Stimulated activated CD4-positive, alpha-beta T cell treated with anti-CD3 and anti-CD28 coated beads, Interleukin-15, amount 100 ng/mL, for 48 hours (primary cell): ENCODE measurements at regions not wholly inside any gene's neighbourhood (a gene's known extent, or its start where the extent isn't known, plus 50 kb on each side); places are given as distances from the start of the nearest gene placed in this dataset.

Source experiments
- DNase-seq, 2 donors: peaks; one replicate each; pipeline ENCODE4 v3.0.0-alpha.2; 2020; ENCODE audit warnings: low read depth in 2 of 2

- no peak for DNase-seq
These were observed 161.5 kb downstream of the DLEU7 start for GRCh38 chr13:50682002-50682401.

- DNase-seq, result no peak
These were observed 160.5 kb downstream of the DLEU7 start for GRCh38 chr13:50682966-50683365.

DNA sequence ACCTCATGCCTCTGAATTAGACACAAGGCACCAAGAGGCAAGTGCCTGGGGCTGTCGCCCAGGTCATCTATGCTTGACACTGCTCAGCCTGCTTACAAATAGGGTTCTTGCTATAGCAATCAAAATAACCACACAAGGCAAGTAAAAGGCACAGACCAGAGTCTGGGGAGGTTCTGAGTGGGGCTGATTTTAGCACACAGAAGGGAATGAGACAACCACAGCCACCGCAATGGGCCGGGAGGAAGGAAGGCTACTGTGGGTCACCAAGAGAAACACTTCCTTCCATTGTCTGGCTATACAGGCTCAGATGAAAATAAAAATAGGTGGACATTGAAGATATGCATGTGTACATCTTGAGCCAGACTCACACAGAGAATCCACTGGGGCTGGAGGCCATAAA is 159.1 kb downstream of the DLEU7 start:
- no peak for DNase-seq

- DNase-seq, result no peak
These were observed 158.0 kb downstream of the DLEU7 start for GRCh38 chr13:50685491-50685890.

DNA sequence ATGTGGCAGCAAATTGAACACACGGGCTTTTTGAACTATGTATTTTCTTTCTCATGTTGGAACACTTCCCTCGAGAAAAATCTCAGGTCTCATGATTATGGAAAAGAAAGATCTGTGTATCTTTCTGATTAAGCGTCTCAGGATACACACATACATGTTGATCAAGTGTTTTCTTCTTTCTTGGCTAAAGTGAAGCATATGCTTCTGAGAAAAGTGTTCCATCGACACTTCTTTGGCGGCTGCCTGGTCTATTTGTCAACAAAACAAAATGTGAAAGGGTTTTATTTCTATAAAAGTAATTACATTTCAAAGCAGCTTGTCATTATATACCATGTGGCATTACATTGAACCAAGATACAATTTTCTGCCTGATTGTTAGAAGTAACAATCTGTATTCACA is 157.5 kb downstream of the DLEU7 start:
- DNase-seq, result no peak

GRCh38 chr13:50686551-50686950 is 156.9 kb downstream of the DLEU7 start:
- DNase-seq, result no peak

GRCh38 chr13:50687545-50687944 is 155.9 kb downstream of the DLEU7 start:
- DNase-seq, result no peak

- no peak for DNase-seq
These were observed 153.5 kb downstream of the DLEU7 start for GRCh38 chr13:50690006-50690405.

GRCh38 chr13:50691176-50691680 is 152.3 kb downstream of the DLEU7 start:
- no peak for DNase-seq

GRCh38 chr13:50691681-50692263 is 151.7 kb downstream of the DLEU7 start:
- no peak for DNase-seq

DNA sequence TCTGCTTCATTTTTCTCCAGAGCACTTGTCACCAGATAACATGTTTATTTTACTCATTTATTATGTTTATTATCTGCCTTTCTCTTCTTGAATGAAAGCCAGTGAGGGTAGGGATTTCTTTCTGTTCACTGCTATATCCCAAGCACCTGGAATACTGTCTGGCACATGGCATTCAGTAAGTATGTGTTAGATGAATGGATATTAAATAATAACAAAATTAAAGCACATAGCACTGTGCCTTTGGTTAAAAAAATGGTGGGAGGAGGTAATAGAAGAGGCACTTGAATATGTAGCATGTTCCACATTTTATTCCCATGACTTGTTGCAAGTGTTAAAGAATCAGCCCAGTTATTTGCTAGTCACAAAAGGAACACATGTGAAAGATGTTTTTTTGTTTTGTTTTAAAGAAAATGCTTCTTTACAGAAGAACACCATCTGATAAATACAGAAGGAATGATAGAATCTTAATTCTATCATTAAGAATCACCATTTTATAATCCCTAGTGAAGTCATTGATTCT is 151.0 kb downstream of the DLEU7 start:
- DNase-seq, result no peak

- no peak for DNase-seq
These were observed 149.8 kb downstream of the DLEU7 start for GRCh38 chr13:50693727-50694126.

- DNase-seq, result no peak
These were observed 145.5 kb downstream of the DLEU7 start for GRCh38 chr13:50697746-50698539.

DNA sequence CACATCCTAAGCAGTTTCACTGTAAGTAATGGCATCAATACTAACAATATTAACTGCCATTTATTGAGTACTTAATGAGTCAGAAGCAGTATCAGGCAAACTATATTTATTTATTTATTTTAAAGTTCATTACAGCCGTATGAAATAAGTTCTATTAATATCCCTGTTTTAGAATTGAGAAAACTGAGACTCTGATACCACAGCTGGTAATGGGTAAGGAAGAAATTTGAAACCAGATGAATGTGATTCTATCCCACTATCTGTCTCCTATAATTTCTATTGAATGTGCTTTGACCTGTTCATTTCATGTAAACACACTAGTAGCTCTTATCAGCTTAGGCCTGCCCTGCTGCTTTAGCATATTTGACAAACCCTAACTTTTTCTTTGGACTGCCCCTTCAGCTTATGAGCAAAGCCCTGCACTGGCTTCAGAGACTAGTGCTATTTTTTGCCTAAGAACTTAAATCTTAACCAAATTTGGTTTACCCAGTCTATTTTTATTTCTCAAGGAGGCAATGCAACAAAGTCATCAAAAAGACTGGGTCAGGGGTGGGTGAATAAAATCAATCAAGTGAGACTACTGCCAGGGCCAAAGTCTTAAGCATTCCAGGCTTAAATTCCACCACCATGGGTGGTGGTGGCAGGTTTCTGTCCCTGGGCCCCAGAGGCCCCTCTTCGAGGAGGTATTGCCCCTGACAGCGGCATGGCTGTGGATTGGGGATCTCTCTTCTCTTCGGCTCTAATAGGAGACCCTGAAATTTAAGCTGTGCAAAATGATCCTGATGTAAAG is 143.4 kb downstream of the DLEU7 start:
- DNase-seq, result no peak

- DNase-seq, result no peak
These were observed 142.7 kb downstream of the DLEU7 start for GRCh38 chr13:50700664-50701305.

DNA sequence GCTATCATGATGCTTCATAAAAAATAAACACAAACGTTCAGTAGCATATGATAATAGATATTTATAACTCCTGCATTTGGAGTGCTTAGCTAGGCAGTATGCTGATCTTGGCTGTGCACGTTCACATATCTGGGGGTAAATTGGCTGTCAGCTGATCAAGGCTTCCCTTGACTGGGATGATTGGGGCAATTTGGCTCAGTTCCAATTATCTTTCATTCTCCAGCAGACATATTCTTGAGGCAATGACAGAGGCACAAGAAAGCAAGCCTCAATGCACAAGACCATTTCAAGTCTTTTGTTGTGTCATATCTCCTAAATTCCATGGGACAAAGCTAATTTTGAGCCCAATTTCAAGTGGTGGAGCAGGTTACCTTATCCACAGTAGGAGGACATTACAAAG is 142.0 kb downstream of the DLEU7 start:
- no peak for DNase-seq

DNA sequence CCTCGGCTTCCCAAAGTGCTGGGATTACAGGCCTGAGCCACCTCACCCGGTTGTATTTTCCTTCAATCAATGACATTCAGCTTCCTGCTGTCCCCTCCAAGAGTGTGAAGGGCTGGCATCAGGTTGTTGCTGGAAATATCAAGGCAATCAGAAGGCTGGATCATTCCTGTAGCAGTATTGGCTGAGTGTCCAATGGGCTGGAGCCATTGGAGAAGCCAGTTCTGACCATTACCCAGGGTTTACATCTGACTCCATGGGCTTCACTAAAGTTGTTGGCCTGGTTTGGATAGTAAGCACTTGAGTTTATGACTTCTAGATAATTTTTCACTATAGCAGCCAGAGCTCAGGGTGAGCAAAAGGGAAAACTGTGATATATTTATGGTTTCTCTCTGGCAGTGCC is 137.0 kb downstream of the DLEU7 start:
- no peak for DNase-seq

GRCh38 chr13:50707628-50708027 is 135.9 kb downstream of the DLEU7 start:
- no peak for DNase-seq

DNA sequence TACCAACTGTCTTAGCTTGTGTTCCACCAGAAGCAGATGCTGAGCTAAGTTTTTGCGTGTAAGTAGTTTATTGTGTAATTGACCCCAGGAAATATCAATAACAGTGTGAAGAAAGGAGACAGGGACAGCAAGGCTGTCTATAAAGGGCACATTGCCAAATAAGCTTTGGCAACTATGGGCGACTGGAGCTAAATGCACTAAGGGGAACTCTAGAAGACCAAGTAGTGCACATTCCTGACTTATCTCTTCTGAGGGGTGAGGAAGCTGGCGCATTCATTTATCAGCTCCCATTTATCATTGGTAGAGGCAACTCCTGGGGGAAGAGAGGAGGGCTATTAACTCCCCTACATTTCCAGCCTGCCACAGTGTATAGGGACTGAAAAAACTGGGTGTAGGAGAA is 135.0 kb downstream of the DLEU7 start:
- DNase-seq, result no peak

GRCh38 chr13:50709058-50709457 is 134.4 kb downstream of the DLEU7 start:
- DNase-seq, result no peak

DNA sequence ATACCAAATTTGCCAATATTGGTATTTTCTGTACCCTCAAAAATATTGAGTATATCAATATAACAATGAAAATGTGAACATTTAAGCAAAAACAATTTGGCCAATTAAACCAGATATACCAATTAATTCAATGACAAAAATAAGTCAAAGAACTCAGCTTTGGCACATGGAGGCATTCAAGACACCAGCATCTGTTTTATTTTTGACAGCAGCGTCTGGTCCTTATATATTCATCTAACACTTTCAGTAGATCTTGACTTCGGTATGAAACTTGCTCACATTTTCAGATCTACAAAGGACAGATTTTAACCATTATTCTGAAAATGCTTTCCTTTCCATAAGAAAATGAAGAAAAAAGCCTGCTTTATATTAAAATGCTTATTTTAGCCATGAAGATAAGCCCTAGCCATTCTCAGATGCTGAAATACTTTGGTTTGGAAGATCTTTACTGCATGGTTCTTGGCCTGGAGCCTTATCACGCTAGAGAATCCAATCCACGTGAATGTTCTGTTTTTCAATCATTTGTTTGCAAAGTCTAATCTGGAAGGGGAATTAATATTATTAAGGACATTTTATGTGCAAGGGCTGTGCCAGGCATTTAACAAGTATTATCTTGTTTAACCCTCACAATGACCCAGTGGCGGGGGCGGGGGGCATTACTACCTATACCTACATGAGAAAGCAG is 132.2 kb downstream of the DLEU7 start:
- no peak for DNase-seq
